Loucy (cell line): ENCODE measurements at regions not wholly inside any gene's neighbourhood (a gene's known extent, or its start where the extent isn't known, plus 50 kb on each side); places are given as distances from the start of the nearest gene placed in this dataset.

Experiments
- EZH2phosphoT487 ChIP-seq: fragments of 200-600 bp; IDR thresholded peaks from 2 replicates; pipeline ENCODE4 v1.6.1; 2018; ENCODE audit warnings: antibody characterized with exemption, mild to moderate bottlenecking, moderate library complexity, borderline replicate concordance
- TF ChIP-seq, protein P1 (sequence below): fragments of 200-600 bp; sonication (generic); conservative IDR thresholded peaks from 2 replicates; pipeline ENCODE4 v1.5.1; 2014; ENCODE audit warnings: mild to moderate bottlenecking, antibody characterized with exemption, low read length

DNA sequence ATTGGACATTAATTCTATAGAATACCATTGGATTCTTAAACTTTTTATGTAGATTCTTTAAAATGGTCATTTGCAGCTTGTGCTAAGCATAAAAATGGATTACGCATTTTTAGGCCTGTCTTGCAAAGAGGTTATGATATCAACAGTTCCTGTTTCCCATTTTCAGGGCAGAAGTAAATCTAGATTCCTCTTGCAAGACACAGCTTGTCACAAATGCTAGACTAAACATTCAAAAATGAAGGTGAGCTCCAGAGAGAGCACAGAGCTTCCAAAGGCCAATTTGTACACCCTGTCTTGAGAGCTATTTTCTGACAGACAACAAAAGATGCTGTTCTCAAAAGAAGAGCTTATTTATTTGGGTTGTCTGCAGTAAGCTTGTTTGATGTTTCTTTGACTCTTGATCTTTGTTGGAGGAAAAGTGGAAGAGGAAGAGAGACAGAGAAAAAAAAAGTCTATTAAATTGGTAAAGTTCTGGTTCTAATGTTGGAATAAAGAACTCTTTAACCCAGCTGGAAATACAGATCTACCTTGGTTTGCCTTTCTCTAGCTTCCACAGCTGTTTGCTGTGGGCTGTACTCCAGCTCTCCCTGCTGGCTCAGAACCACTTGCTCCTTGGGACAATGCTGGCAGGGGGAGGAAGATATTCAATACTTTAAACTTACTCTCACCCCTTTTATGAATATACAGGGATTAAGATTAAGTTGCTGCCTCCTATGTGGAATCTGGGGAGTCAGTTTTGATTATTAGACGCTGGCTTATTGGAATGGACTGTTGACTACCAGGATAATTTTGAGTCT, 651.8 kb downstream of the CDH11 start:
- TF ChIP-seq, protein P1, sequence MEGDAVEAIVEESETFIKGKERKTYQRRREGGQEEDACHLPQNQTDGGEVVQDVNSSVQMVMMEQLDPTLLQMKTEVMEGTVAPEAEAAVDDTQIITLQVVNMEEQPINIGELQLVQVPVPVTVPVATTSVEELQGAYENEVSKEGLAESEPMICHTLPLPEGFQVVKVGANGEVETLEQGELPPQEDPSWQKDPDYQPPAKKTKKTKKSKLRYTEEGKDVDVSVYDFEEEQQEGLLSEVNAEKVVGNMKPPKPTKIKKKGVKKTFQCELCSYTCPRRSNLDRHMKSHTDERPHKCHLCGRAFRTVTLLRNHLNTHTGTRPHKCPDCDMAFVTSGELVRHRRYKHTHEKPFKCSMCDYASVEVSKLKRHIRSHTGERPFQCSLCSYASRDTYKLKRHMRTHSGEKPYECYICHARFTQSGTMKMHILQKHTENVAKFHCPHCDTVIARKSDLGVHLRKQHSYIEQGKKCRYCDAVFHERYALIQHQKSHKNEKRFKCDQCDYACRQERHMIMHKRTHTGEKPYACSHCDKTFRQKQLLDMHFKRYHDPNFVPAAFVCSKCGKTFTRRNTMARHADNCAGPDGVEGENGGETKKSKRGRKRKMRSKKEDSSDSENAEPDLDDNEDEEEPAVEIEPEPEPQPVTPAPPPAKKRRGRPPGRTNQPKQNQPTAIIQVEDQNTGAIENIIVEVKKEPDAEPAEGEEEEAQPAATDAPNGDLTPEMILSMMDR, result no peak
- TF ChIP-seq EZH2phosphoT487, result no peak
